ENCODE measurements at regions not wholly inside any gene's neighbourhood (a gene's known extent, or its start where the extent isn't known, plus 50 kb on each side); places are given as distances from the start of the nearest gene placed in this dataset.

DNA sequence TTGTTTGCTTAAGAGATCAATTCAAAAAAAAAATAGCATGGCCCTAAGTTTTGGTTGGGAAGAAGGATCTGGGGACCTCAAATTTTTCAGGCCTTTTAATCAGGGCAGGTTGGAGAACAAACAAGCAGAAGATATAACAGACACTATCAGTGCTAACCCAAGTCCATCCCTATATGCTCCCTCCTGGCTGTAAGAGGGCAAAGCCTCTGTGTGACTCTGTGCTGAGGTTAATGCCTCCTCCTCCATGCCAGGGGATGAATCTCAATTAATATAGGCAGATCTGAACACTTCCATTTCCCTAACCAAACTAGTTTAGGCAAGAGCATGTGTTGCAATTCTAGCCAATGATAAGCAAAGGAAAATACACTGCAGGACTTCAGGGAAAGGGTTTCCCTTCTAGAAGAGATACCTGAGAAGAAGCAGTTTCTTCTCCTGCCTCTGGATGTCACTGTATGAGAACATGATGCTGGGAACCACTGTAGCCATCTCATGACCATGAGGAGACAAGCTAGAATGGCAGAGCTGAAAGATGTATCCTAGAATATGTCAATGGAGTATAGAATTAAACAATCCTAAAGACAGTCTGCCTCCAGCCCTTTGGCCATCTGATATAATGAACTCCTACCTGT, 76.0 kb downstream of the CHD9NB start:
- Histone ChIP-seq H4K20me1 (no peaks in the 10 kb centered on the region), H3K4me2 (no peak overlapping the region), H3K4me1 (no peaks in the 10 kb centered on the region), H3K9ac (no peak overlapping the region), H3K36me3 (no peaks in the 10 kb centered on the region), H3K27ac (no peak overlapping the region), H3K4me3 (no peak overlapping the region), H3K9me3 (peaks cover 3% of the 10 kb centered on the region; the same call in 1 of the 2 replicates), H3K27me3 (no peaks in the 10 kb centered on the region)
- TF ChIP-seq Cebpa-rat (IDR thresholded peaks at IDR 0.05): no peak

- no peaks in the 10 kb centered on the region for H3K27me3 ChIP-seq
- no peak for TF ChIP-seq Cebpa-rat (IDR thresholded peaks at IDR 0.05)
- peaks cover 2% of the 10 kb centered on the region; the same call in 1 of the 2 replicates for H3K9me3 ChIP-seq
- no peaks in the 10 kb centered on the region for H3K36me3 ChIP-seq
- H3K4me3 ChIP-seq: no peak overlapping the region
- no peak overlapping the region for H3K4me2 ChIP-seq
- no peaks in the 10 kb centered on the region for H3K4me1 ChIP-seq
- no peaks in the 10 kb centered on the region for H4K20me1 ChIP-seq
- H3K9ac ChIP-seq: no peak overlapping the region
- no peak overlapping the region for H3K27ac ChIP-seq
These were observed 85.0 kb downstream of the CHD9NB start for GRCh38 chr16:52967744-52968143.

DNA sequence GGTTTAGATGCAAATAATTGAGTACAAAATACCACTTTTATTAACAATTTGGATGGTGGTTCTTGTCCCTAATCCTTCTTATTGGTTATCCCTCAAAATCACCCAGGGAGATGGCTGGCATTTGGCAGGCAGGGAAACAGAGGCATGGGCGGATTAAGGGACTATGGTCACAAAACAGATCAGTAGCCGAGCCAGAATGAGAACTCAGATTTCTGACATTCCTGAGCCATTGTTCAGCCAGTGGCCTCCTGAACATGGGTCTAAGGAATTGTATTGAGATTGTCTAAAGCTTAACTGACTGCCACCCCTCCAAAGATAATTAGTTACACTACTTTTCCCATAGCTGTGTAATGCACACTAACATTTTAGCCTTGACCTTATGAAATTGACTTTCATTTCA, 88.4 kb downstream of the CHD9NB start:
- Histone ChIP-seq H3K4me3 (no peak overlapping the region), H3K27ac (no peak overlapping the region), H3K9me3 (no peaks in the 10 kb centered on the region), H3K4me1 (no peaks in the 10 kb centered on the region), H4K20me1 (no peaks in the 10 kb centered on the region), H3K9ac (no peak overlapping the region), H3K4me2 (no peak overlapping the region), H3K27me3 (no peaks in the 10 kb centered on the region), H3K36me3 (no peaks in the 10 kb centered on the region)
- TF ChIP-seq Cebpa-rat (IDR thresholded peaks at IDR 0.05): no peak

DNA sequence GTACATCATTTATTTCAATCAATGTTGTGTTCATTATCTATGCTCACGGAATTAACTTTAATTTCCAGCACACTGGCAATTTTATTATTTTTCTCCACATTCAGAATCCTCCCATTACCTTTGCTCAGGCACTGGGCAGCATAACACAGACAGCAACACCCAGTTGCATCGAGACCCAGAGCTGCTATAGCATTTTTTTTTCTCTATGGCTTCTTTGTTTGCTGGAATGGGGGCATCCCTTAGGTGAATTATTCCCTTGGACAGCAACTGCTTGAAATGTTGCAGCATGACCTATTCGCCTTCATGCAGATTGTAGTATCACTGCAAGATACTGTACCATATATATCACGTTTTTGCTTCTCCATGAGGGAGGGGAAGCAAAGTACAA, 88.8 kb downstream of the CHD9NB start:
- TF ChIP-seq Cebpa-rat (IDR thresholded peaks at IDR 0.05): no peak
- Histone ChIP-seq H3K36me3 (no peaks in the 10 kb centered on the region), H3K27ac (no peak overlapping the region), H3K4me1 (no peaks in the 10 kb centered on the region), H3K27me3 (no peaks in the 10 kb centered on the region), H3K4me3 (no peak overlapping the region), H3K9ac (no peak overlapping the region), H3K9me3 (no peaks in the 10 kb centered on the region), H3K4me2 (no peak overlapping the region), H4K20me1 (no peaks in the 10 kb centered on the region)

GRCh38 chr16:52963212-52963854, 89.4 kb downstream of the CHD9NB start:
- no peak overlapping the region for H3K27ac ChIP-seq
- no peaks in the 10 kb centered on the region for H3K9me3 ChIP-seq
- no peak for TF ChIP-seq Cebpa-rat (IDR thresholded peaks at IDR 0.05)
- H3K4me3 ChIP-seq: no peak overlapping the region
- no peaks in the 10 kb centered on the region for H3K4me1 ChIP-seq
- no peaks in the 10 kb centered on the region for H4K20me1 ChIP-seq
- H3K4me2 ChIP-seq: no peak overlapping the region
- H3K27me3 ChIP-seq: no peaks in the 10 kb centered on the region
- no peaks in the 10 kb centered on the region for H3K36me3 ChIP-seq
- H3K9ac ChIP-seq: no peak overlapping the region

DNA sequence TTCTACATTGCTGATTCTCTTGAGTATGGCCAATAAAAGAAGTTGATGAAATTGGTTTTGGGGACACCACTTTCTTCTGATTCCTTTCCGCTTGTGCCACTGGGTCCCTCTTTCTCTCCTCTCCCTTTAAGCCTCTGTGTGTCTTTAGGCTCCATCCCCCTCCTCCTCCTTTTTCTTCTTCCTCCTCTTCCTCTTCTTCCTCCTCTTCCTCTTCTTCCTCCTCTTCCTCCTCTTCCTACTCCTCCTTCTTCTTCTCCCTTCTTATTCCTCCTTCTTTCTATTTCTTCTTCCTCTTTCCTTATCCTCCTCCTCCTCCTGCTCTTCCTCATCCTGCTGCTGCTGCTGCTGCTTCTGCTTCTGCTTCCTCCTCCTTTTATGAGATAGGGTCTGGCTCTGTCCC, 93.7 kb downstream of the CHD9NB start:
- H3K4me2 ChIP-seq: no peak overlapping the region
- no peaks in the 10 kb centered on the region for H4K20me1 ChIP-seq
- no peak overlapping the region for H3K27ac ChIP-seq
- H3K36me3 ChIP-seq: no peaks in the 10 kb centered on the region
- no peaks in the 10 kb centered on the region for H3K4me1 ChIP-seq
- TF ChIP-seq Cebpa-rat (IDR thresholded peaks at IDR 0.05): no peak
- no peak overlapping the region for H3K9ac ChIP-seq
- no peaks in the 10 kb centered on the region for H3K27me3 ChIP-seq
- no peaks in the 10 kb centered on the region for H3K9me3 ChIP-seq
- no peak overlapping the region for H3K4me3 ChIP-seq

GRCh38 chr16:52957199-52957598, 95.5 kb downstream of the CHD9NB start:
- H3K9me3 ChIP-seq: no peaks in the 10 kb centered on the region
- no peak overlapping the region for H3K4me3 ChIP-seq
- no peaks in the 10 kb centered on the region for H4K20me1 ChIP-seq
- H3K4me1 ChIP-seq: no peaks in the 10 kb centered on the region
- H3K9ac ChIP-seq: no peak overlapping the region
- no peak for TF ChIP-seq Cebpa-rat (IDR thresholded peaks at IDR 0.05)
- no peaks in the 10 kb centered on the region for H3K36me3 ChIP-seq
- no peak overlapping the region for H3K4me2 ChIP-seq
- H3K27me3 ChIP-seq: no peaks in the 10 kb centered on the region
- H3K27ac ChIP-seq: no peak overlapping the region

DNA sequence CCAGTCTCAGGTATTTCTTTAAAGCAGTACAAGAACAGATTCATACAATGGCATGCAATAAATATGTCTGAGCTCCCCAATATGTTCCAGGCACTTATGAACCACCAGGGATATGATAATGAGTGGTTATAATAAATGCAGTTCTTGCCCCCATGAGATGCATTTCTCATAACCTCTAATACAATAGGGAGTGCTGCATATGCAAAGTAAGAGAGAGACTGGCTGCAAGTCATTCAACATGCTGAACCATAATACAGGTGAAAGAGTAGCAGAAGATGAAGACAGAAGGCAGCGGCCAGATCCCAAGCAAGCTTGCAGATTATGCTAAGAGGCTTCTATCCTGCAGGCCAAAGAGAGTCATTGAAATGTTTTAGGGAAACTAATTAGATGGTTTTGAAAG, 96.7 kb downstream of the CHD9NB start:
- H3K9ac ChIP-seq: no peak overlapping the region
- H3K27me3 ChIP-seq: no peaks in the 10 kb centered on the region
- H3K4me1 ChIP-seq: no peaks in the 10 kb centered on the region
- H3K27ac ChIP-seq: no peak overlapping the region
- no peak overlapping the region for H3K4me2 ChIP-seq
- H3K36me3 ChIP-seq: no peaks in the 10 kb centered on the region
- no peak for TF ChIP-seq Cebpa-rat (IDR thresholded peaks at IDR 0.05)
- no peaks in the 10 kb centered on the region for H4K20me1 ChIP-seq
- H3K4me3 ChIP-seq: no peak overlapping the region
- H3K9me3 ChIP-seq: no peaks in the 10 kb centered on the region

GRCh38 chr16:52953215-52953614, 99.5 kb downstream of the CHD9NB start:
- Histone ChIP-seq H3K36me3 (no peaks in the 10 kb centered on the region), H3K4me3 (no peak overlapping the region), H4K20me1 (no peaks in the 10 kb centered on the region), H3K27ac (no peak overlapping the region), H3K27me3 (no peaks in the 10 kb centered on the region), H3K4me1 (no peaks in the 10 kb centered on the region), H3K9ac (no peak overlapping the region), H3K9me3 (no peaks in the 10 kb centered on the region), H3K4me2 (no peak overlapping the region)
- no peak for TF ChIP-seq Cebpa-rat (IDR thresholded peaks at IDR 0.05)

DNA sequence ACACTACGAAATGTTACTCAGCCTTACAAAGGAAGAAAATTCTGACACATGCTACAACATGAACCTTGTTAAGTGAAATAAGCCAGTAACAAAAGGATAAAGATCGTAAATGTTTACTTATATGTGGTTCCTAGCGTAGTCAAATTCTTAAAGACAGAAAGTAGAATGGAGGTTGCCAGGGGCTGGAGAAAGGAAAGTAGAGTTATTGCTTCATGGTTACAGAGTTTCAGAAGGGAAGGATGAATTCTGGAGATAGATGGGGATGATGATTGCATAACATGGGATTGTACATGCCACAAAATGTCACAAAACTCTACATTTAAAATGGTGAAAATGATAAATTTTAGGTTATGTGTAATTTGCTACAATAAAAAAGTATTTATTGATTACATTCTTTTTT, 103.8 kb downstream of the CHD9NB start:
- Histone ChIP-seq H3K4me1 (no peaks in the 10 kb centered on the region), H3K27me3 (no peaks in the 10 kb centered on the region), H3K9ac (no peak overlapping the region), H3K4me2 (no peak overlapping the region), H3K36me3 (no peaks in the 10 kb centered on the region), H4K20me1 (no peaks in the 10 kb centered on the region), H3K4me3 (no peak overlapping the region), H3K9me3 (peaks cover 8% of the 10 kb centered on the region), H3K27ac (no peak overlapping the region)
- no peak for TF ChIP-seq Cebpa-rat (IDR thresholded peaks at IDR 0.05)
